CD4-positive, alpha-beta T cell (primary cell): ENCODE measurements at regions not wholly inside any gene's neighbourhood (a gene's known extent, or its start where the extent isn't known, plus 50 kb on each side); places are given as distances from the start of the nearest gene placed in this dataset.

Experiments used
- ATAC-seq: fragments of 200-7000 bp; cut with Tn5 transposase; one replicate; pipeline ENCODE4 v1.10.0; 2022; ENCODE audit warnings: mild to moderate bottlenecking; ENCODE audit not compliant: poor library complexity
- CTCF ChIA-PET: fragments of 350-600 bp; sonication (Branson Sonifier 250); formaldehyde crosslinking; loops from one replicate; lab custom pipeline; 2021; ENCODE audit warnings: antibody characterized with exemption, inconsistent platforms; lab: Charles Lee
- POLR2A ChIA-PET: fragments of 350-600 bp; sonication (Branson Sonifier 250); formaldehyde crosslinking; loops from one replicate; lab custom pipeline; 2021; ENCODE audit warnings: antibody characterized with exemption, inconsistent platforms; lab: Charles Lee
- DNase-seq, 14 experiments: peaks; one replicate each; pipeline ENCODE4 v3.0.0-alpha.2; 2013 to 2020; ENCODE audit warnings: mixed read lengths in 2 of 14
- H3K27ac ChIP-seq, 2 donors: one replicate each; pipeline versions ENCODE4 v1.5.1 to v1.7.0; 2013; ENCODE audit warnings: low read length in 2 of 2, low read depth in 1 of 2, mild to moderate bottlenecking in 1 of 2
- H3K27me3 ChIP-seq, 2 experiments: 1 replicate in 1 of 2; 2 replicates in 1 of 2; pipeline versions ENCODE4 v1.6.1 to v1.7.0; 2013; ENCODE audit warnings: low read length in 2 of 2, control low read depth in 1 of 2, mild to moderate bottlenecking in 1 of 2, moderate library complexity in 1 of 2; ENCODE audit not compliant: insufficient read depth in 2 of 2, control insufficient read depth in 1 of 2
- H3K36me3 ChIP-seq: one replicate; pipeline ENCODE4 v1.6.1; 2013; ENCODE audit warnings: low read length, control low read depth; ENCODE audit not compliant: insufficient read depth
- H3K4me1 ChIP-seq: one replicate; pipeline ENCODE4 v1.6.1; 2013; ENCODE audit warnings: low read length, control low read depth; ENCODE audit not compliant: insufficient read depth
- H3K4me3 ChIP-seq: one replicate; pipeline ENCODE4 v1.5.1; 2013; ENCODE audit warnings: mild to moderate bottlenecking, low read length, moderate library complexity
- H3K9me3 ChIP-seq, 2 experiments: 1 replicate in 1 of 2; 2 replicates in 1 of 2; pipeline versions ENCODE4 v1.6.1 to v1.7.0; 2013; ENCODE audit warnings: low read length in 2 of 2, mild to moderate bottlenecking in 2 of 2, control low read depth in 1 of 2, moderate library complexity in 1 of 2; ENCODE audit not compliant: control insufficient read depth in 1 of 2, insufficient read depth in 1 of 2
- H3K27ac Mint-ChIP-seq: one replicate; pipeline ENCODE4 v1.8.0; 2020; ENCODE audit warnings: mixed read lengths
- H3K27me3 Mint-ChIP-seq: one replicate; pipeline ENCODE4 v1.8.0; 2021; ENCODE audit warnings: mixed read lengths
- H3K36me3 Mint-ChIP-seq: one replicate; pipeline ENCODE4 v1.8.0; 2021; ENCODE audit warnings: low read depth, mixed read lengths
- H3K4me1 Mint-ChIP-seq: one replicate; pipeline ENCODE4 v1.8.0; 2021; ENCODE audit warnings: low read depth, mixed read lengths
- H3K4me3 Mint-ChIP-seq: one replicate; pipeline ENCODE4 v1.8.0; 2020; ENCODE audit warnings: mild to moderate bottlenecking, mixed read lengths
- H3K9me3 Mint-ChIP-seq: one replicate; pipeline ENCODE4 v1.8.0; 2020; ENCODE audit warnings: mixed read lengths
- CTCF ChIP-seq: fragments of 200-600 bp; IDR thresholded peaks from one replicate; pipeline ENCODE4 v1.8.0; 2022; ENCODE audit warnings: antibody characterized with exemption, mild to moderate bottlenecking
- intact Hi-C, 2 experiments: fragments of 100-400 bp; cut with DNase I in 1 of 2; cut with micrococcal nuclease in 1 of 2; formaldehyde crosslinking; loops; one replicate each; pipeline versions ENCODE4 v1.15.1 to v1.9.0; 2023 to 2025; cut with DNase I, micrococcal nuclease

GRCh38 chr12:42801271-42801670 lies 211.7 kb upstream of the PRICKLE1 start:
- Histone ChIP-seq H3K4me1 (no peaks in the 10 kb centered on the region), H3K9me3 (no peaks in the 10 kb centered on the region), H3K4me3 (no peak overlapping the region), H3K27ac (no peak overlapping the region), H3K27me3 (no peaks in the 10 kb centered on the region), H3K36me3 (no peaks in the 10 kb centered on the region)
- Mint-ChIP-seq H3K9me3 (no peaks in the 10 kb centered on the region), H3K4me3 (no peak overlapping the region), H3K27ac (no peak overlapping the region), H3K36me3 (no peaks in the 10 kb centered on the region), H3K27me3 (no peaks in the 10 kb centered on the region), H3K4me1 (no peaks in the 10 kb centered on the region)
- ChIA-PET CTCF (no interaction called here), POLR2A (no interaction called here)
- DNase-seq (no peak), ATAC-seq (no peak)
- no peak for TF ChIP-seq CTCF
- intact Hi-C loops: no loop called here

GRCh38 chr12:42799966-42800365 lies 210.4 kb upstream of the PRICKLE1 start:
- no peaks in the 10 kb centered on the region for H3K27me3 ChIP-seq
- no peak for TF ChIP-seq CTCF
- Mint-ChIP-seq H3K36me3 (no peaks in the 10 kb centered on the region), H3K27me3 (no peaks in the 10 kb centered on the region), H3K4me3 (no peak overlapping the region), H3K27ac (no peak overlapping the region), H3K9me3 (no peaks in the 10 kb centered on the region), H3K4me1 (no peaks in the 10 kb centered on the region)
- H3K4me3 ChIP-seq: no peak overlapping the region
- intact Hi-C loops: no loop called here
- ATAC-seq (no peak), DNase-seq (no peak)
- ChIA-PET POLR2A (no interaction called here), CTCF (no interaction called here)
- no peaks in the 10 kb centered on the region for H3K9me3 ChIP-seq
- H3K27ac ChIP-seq: no peak overlapping the region
- no peaks in the 10 kb centered on the region for H3K36me3 ChIP-seq
- H3K4me1 ChIP-seq: no peaks in the 10 kb centered on the region

- intact Hi-C loops: no loop called here
- no peaks in the 10 kb centered on the region for H3K4me1 ChIP-seq
- Mint-ChIP-seq H3K27me3 (no peaks in the 10 kb centered on the region), H3K9me3 (no peaks in the 10 kb centered on the region), H3K4me3 (no peak overlapping the region), H3K36me3 (no peaks in the 10 kb centered on the region), H3K27ac (no peak overlapping the region), H3K4me1 (no peaks in the 10 kb centered on the region)
- DNase-seq (no peak), ATAC-seq (no peak)
- H3K4me3 ChIP-seq: no peak overlapping the region
- no peak overlapping the region for H3K27ac ChIP-seq
- TF ChIP-seq CTCF: no peak
- ChIA-PET POLR2A (no interaction called here), CTCF (no interaction called here)
- H3K9me3 ChIP-seq: no peaks in the 10 kb centered on the region
- no peaks in the 10 kb centered on the region for H3K27me3 ChIP-seq
- H3K36me3 ChIP-seq: no peaks in the 10 kb centered on the region
Measured at GRCh38 chr12:42798811-42799438, 209.4 kb upstream of the PRICKLE1 start.
